ENCODE measurements at regions not wholly inside any gene's neighbourhood (a gene's known extent, or its start where the extent isn't known, plus 50 kb on each side); places are given as distances from the start of the nearest gene placed in this dataset.

- CTCF ChIA-PET: no interaction called here
- TF ChIP-seq, protein P1, sequence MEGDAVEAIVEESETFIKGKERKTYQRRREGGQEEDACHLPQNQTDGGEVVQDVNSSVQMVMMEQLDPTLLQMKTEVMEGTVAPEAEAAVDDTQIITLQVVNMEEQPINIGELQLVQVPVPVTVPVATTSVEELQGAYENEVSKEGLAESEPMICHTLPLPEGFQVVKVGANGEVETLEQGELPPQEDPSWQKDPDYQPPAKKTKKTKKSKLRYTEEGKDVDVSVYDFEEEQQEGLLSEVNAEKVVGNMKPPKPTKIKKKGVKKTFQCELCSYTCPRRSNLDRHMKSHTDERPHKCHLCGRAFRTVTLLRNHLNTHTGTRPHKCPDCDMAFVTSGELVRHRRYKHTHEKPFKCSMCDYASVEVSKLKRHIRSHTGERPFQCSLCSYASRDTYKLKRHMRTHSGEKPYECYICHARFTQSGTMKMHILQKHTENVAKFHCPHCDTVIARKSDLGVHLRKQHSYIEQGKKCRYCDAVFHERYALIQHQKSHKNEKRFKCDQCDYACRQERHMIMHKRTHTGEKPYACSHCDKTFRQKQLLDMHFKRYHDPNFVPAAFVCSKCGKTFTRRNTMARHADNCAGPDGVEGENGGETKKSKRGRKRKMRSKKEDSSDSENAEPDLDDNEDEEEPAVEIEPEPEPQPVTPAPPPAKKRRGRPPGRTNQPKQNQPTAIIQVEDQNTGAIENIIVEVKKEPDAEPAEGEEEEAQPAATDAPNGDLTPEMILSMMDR (IDR thresholded peaks at IDR 0.05): no peak
- TF ChIP-seq EZH2 (IDR thresholded peaks at IDR 0.05; ENCODE audit: borderline replicate concordance, insufficient read depth, low read depth, low read length, poor library complexity, severe bottlenecking): no peak
- no peak overlapping the region for H3K9ac ChIP-seq (ENCODE audit: low read length)
Observed at GRCh38 chr20:63076421-63076820, 69.7 kb upstream of the BHLHE23 start.

DNA sequence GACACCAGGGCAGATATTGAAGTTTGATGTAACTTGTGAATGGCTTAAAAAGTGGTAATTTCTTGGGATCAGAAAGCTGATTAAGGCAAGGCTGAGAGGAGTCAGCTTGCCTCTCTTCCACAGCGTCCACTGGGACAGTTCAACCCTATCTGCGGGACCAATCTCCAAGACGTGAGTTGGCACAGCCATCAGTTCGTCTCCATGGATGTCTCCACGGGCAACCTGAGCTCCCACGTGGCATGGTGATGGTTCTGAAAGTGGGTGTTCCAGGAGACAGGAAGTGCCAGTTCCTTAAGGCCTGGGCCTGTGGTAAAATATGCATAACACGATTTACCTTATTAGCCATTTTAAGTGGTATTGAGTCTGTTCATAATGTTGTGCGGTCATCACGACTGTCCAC lies 67.9 kb upstream of the BHLHE23 start:
- Histone ChIP-seq H3K4me3 (ENCODE audit: control extremely low read depth in 1 of 5, extremely low read depth in 1 of 5, insufficient read depth in 1 of 5, low read depth in 2 of 5, low read length in 4 of 5) (no peak overlapping the region), H3K27me3 (replicated peaks in 1 of 4; ENCODE audit: control extremely low read depth in 1 of 4, control insufficient read depth in 3 of 4, insufficient read depth in 4 of 4, low read length in 3 of 4) (peaks cover 0 to 25% (median 13%) of the 10 kb centered on the region in 4 experiments), H3K9ac (ENCODE audit: low read length) (no peak overlapping the region), H3K4me1 (ENCODE audit: control insufficient read depth in 2 of 2, insufficient read depth in 2 of 2, low read length in 2 of 2) (peaks cover 0 to 7% of the 10 kb centered on the region in 2 donors), H3K4me2 (replicated peaks; ENCODE audit: low read depth, low read length, poor library complexity, severe bottlenecking) (no peak overlapping the region), H4K20me1 (ENCODE audit: control insufficient read depth, insufficient read depth, low read length, poor library complexity, severe bottlenecking) (no peaks in the 10 kb centered on the region), H3K27ac (ENCODE audit: low read length in 2 of 2) (no peak overlapping the region), H3K9me3 (ENCODE audit: control extremely low read depth in 1 of 3, control insufficient read depth in 2 of 3, insufficient read depth in 1 of 3, low read length in 2 of 3) (peaks cover 6 to 29% (median 23%) of the 10 kb centered on the region in 3 donors), H3K36me3 (replicated peaks in 1 of 2; ENCODE audit: control extremely low read depth in 1 of 2, control insufficient read depth in 1 of 2, extremely low read depth in 1 of 2, insufficient read depth in 2 of 2, low read length in 1 of 2) (no peaks in the 10 kb centered on the region), H2AFZ (ENCODE audit: insufficient read depth, low read depth, low read length, poor library complexity, severe bottlenecking) (no peak overlapping the region), H3K79me2 (ENCODE audit: control insufficient read depth, insufficient read depth, low read length) (no peaks in the 10 kb centered on the region)
- intact Hi-C loops (cut with micrococcal nuclease): no loop called here
- WGBS (ENCODE audit: insufficient coverage): 63% methylated on average over 7 of the region's 9 CpGs
- TF ChIP-seq, protein P1 (IDR thresholded peaks at IDR 0.05): no peak
- no peak for TF ChIP-seq EZH2 (IDR thresholded peaks at IDR 0.05; ENCODE audit: borderline replicate concordance, insufficient read depth, low read depth, low read length, poor library complexity, severe bottlenecking)
- Mint-ChIP-seq H3K4me1 (no peaks in the 10 kb centered on the region), H3K9me3 (ENCODE audit: insufficient read depth) (peaks cover 12% of the 10 kb centered on the region), H3K4me3 (no peak overlapping the region), H3K27ac (no peak overlapping the region), H3K27me3 (peaks cover 29% of the 10 kb centered on the region)
- ChIA-PET CTCF (no interaction called here), POLR2A (no interaction called here)
- DNase-seq: no peak
- no peak for ATAC-seq (ENCODE audit: low read depth)

More at GRCh38 chr20:63076421-63076820, 69.7 kb upstream of the BHLHE23 start:
- POLR2A ChIA-PET: no interaction called here
- Histone ChIP-seq H3K27ac (ENCODE audit: low read length in 2 of 2) (no peak overlapping the region), H3K4me1 (ENCODE audit: control insufficient read depth in 2 of 2, insufficient read depth in 2 of 2, low read length in 2 of 2) (peaks cover 0 to under 1% of the 10 kb centered on the region in 2 donors), H3K4me2 (replicated peaks; ENCODE audit: low read depth, low read length, poor library complexity, severe bottlenecking) (no peak overlapping the region), H2AFZ (ENCODE audit: insufficient read depth, low read depth, low read length, poor library complexity, severe bottlenecking) (no peak overlapping the region), H3K9me3 (ENCODE audit: control extremely low read depth in 1 of 3, control insufficient read depth in 2 of 3, insufficient read depth in 1 of 3, low read length in 2 of 3) (peaks cover 6 to 41% (median 23%) of the 10 kb centered on the region in 3 donors), H3K27me3 (replicated peaks in 1 of 4; ENCODE audit: control extremely low read depth in 1 of 4, control insufficient read depth in 3 of 4, insufficient read depth in 4 of 4, low read length in 3 of 4) (peaks cover 0 to 18% (median 7%) of the 10 kb centered on the region in 4 experiments), H3K79me2 (ENCODE audit: control insufficient read depth, insufficient read depth, low read length) (no peaks in the 10 kb centered on the region), H3K4me3 (ENCODE audit: control extremely low read depth in 1 of 5, extremely low read depth in 1 of 5, insufficient read depth in 1 of 5, low read depth in 2 of 5, low read length in 4 of 5) (no peak overlapping the region), H4K20me1 (ENCODE audit: control insufficient read depth, insufficient read depth, low read length, poor library complexity, severe bottlenecking) (no peaks in the 10 kb centered on the region), H3K36me3 (replicated peaks in 1 of 2; ENCODE audit: control extremely low read depth in 1 of 2, control insufficient read depth in 1 of 2, extremely low read depth in 1 of 2, insufficient read depth in 2 of 2, low read length in 1 of 2) (no peaks in the 10 kb centered on the region)
- Mint-ChIP-seq H3K27me3 (peaks cover 24% of the 10 kb centered on the region), H3K4me1 (no peaks in the 10 kb centered on the region), H3K9me3 (ENCODE audit: insufficient read depth) (peaks cover 14% of the 10 kb centered on the region), H3K27ac (no peak overlapping the region), H3K4me3 (no peak overlapping the region)
- intact Hi-C loops (cut with micrococcal nuclease): no loop called here
- DNase-seq (no peak), ATAC-seq (ENCODE audit: low read depth) (no peak)
- WGBS (ENCODE audit: insufficient coverage): 86% methylated on average over 2 of the region's 5 CpGs

Data from B cell (primary cell).